ENCODE measurements at regions not wholly inside any gene's neighbourhood (a gene's known extent, or its start where the extent isn't known, plus 50 kb on each side); places are given as distances from the start of the nearest gene placed in this dataset.

DNA sequence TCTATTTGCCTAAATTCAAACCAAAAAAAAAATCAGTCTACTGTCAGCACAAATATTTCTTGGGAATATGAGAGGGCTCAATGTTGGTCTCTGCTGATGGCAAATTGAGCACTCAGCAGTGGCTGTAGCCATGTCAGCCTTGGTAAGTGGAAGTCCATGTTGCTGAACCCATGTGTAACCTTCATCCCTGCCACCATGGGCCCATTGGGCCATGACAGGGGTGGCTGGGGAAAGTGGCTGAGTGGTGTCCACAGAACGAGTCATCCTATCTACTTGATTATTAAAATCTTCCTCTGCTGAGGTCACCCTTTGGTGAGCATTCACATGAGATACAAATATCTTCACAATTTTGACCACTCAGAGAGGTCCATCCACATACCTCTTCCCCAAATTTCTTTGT lies 56.8 kb upstream of the FAM9B start:
- Histone ChIP-seq H2AFZ (ENCODE audit: control insufficient read depth, low read length) (no peak overlapping the region), H3K9ac (ENCODE audit: control insufficient read depth, extremely low read depth, insufficient read depth, low read length) (no peak overlapping the region), H3K79me2 (ENCODE audit: control insufficient read depth, insufficient read depth, low read length) (no peaks in the 10 kb centered on the region), H4K20me1 (ENCODE audit: control insufficient read depth, extremely low read depth, insufficient read depth, low read length) (no peaks in the 10 kb centered on the region), H3K9me1 (ENCODE audit: control insufficient read depth, extremely low read depth, insufficient read depth, low read length) (no peaks in the 10 kb centered on the region), H3K9me3 (ENCODE audit: control insufficient read depth, low read depth, low read length) (no peaks in the 10 kb centered on the region), H3K4me3 (ENCODE audit: control insufficient read depth in 2 of 3, extremely low read depth in 1 of 3, insufficient read depth in 2 of 3, low read depth in 1 of 3, low read length in 3 of 3) (no peak overlapping the region), H3K4me1 (ENCODE audit: control insufficient read depth, extremely low read depth, insufficient read depth, low read length) (no peaks in the 10 kb centered on the region), H3K4me2 (ENCODE audit: control insufficient read depth, extremely low read depth, insufficient read depth, low read depth, low read length) (no peak overlapping the region), H3K27me3 (ENCODE audit: control insufficient read depth, extremely low read depth, insufficient read depth, low read length) (peaks cover 5% of the 10 kb centered on the region), H3K36me3 (ENCODE audit: control insufficient read depth in 2 of 2, extremely low read depth in 1 of 2, insufficient read depth in 2 of 2, low read length in 2 of 2) (no peaks in the 10 kb centered on the region), H3K27ac (ENCODE audit: control insufficient read depth, insufficient read depth, low read length) (no peak overlapping the region)
- FAIRE-seq = no peak
- TF ChIP-seq, protein P1, sequence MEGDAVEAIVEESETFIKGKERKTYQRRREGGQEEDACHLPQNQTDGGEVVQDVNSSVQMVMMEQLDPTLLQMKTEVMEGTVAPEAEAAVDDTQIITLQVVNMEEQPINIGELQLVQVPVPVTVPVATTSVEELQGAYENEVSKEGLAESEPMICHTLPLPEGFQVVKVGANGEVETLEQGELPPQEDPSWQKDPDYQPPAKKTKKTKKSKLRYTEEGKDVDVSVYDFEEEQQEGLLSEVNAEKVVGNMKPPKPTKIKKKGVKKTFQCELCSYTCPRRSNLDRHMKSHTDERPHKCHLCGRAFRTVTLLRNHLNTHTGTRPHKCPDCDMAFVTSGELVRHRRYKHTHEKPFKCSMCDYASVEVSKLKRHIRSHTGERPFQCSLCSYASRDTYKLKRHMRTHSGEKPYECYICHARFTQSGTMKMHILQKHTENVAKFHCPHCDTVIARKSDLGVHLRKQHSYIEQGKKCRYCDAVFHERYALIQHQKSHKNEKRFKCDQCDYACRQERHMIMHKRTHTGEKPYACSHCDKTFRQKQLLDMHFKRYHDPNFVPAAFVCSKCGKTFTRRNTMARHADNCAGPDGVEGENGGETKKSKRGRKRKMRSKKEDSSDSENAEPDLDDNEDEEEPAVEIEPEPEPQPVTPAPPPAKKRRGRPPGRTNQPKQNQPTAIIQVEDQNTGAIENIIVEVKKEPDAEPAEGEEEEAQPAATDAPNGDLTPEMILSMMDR (optimal IDR thresholded peaks at IDR 0.05 in 1 of 3, IDR thresholded peaks at IDR 0.05 in 1 of 3, conservative IDR thresholded peaks at IDR 0.05 in 1 of 3; ENCODE audit: extremely low read depth in 1 of 3, insufficient read depth in 2 of 3, low read length in 3 of 3) = no peak
- TF ChIP-seq EZH2 (IDR thresholded peaks at IDR 0.05; ENCODE audit: low read length) = no peak
- dilution Hi-C loops (cut with MboI; ENCODE audit: extremely low pct_ligation_motif_present, low sequenced_read_pairs) = no loop called here
- no peak for DNase-seq (ENCODE audit: low read depth, low spot score)

DNA sequence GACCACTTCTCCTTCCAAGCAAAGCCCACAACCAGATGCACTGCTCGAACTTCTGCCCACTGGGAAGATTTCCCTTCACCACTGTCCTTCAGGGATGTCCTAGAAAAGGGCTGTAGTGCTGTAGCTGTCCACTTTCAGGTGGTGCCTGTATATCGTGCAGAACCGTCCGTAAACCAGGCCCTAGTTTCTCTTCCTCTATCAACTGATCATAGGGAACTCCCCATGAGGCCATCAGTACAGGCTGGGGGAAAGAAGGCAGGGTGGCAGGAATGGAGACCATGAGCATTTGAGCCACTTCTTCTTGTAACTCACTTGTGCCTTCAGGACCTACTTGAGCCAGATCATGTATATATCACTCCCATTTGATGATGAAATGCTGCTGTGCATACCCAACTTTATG lies 57.3 kb upstream of the FAM9B start:
- H4K20me1 ChIP-seq (ENCODE audit: control insufficient read depth, extremely low read depth, insufficient read depth, low read length) = no peaks in the 10 kb centered on the region
- FAIRE-seq (no peak), DNase-seq (ENCODE audit: low read depth, low spot score) (no peak)
- dilution Hi-C loops (cut with MboI; ENCODE audit: extremely low pct_ligation_motif_present, low sequenced_read_pairs) = no loop called here
- no peak overlapping the region for H2AFZ ChIP-seq (ENCODE audit: control insufficient read depth, low read length)
- no peak overlapping the region for H3K9ac ChIP-seq (ENCODE audit: control insufficient read depth, extremely low read depth, insufficient read depth, low read length)
- H3K27me3 ChIP-seq (ENCODE audit: control insufficient read depth, extremely low read depth, insufficient read depth, low read length) = peaks cover 5% of the 10 kb centered on the region
- no peak overlapping the region for H3K4me2 ChIP-seq (ENCODE audit: control insufficient read depth, extremely low read depth, insufficient read depth, low read depth, low read length)
- no peaks in the 10 kb centered on the region for H3K79me2 ChIP-seq (ENCODE audit: control insufficient read depth, insufficient read depth, low read length)
- TF ChIP-seq EZH2 (IDR thresholded peaks at IDR 0.05; ENCODE audit: low read length) = no peak
- TF ChIP-seq, protein P1 (optimal IDR thresholded peaks at IDR 0.05 in 1 of 3, IDR thresholded peaks at IDR 0.05 in 1 of 3, conservative IDR thresholded peaks at IDR 0.05 in 1 of 3; ENCODE audit: extremely low read depth in 1 of 3, insufficient read depth in 2 of 3, low read length in 3 of 3) = no peak
- no peaks in the 10 kb centered on the region for H3K9me3 ChIP-seq (ENCODE audit: control insufficient read depth, low read depth, low read length)
- no peak overlapping the region for H3K27ac ChIP-seq (ENCODE audit: control insufficient read depth, insufficient read depth, low read length)
- H3K36me3 ChIP-seq (ENCODE audit: control insufficient read depth in 2 of 2, extremely low read depth in 1 of 2, insufficient read depth in 2 of 2, low read length in 2 of 2) = no peaks in the 10 kb centered on the region
- H3K9me1 ChIP-seq (ENCODE audit: control insufficient read depth, extremely low read depth, insufficient read depth, low read length) = no peaks in the 10 kb centered on the region
- no peak overlapping the region for H3K4me3 ChIP-seq (ENCODE audit: control insufficient read depth in 2 of 3, extremely low read depth in 1 of 3, insufficient read depth in 2 of 3, low read depth in 1 of 3, low read length in 3 of 3)
- H3K4me1 ChIP-seq (ENCODE audit: control insufficient read depth, extremely low read depth, insufficient read depth, low read length) = no peaks in the 10 kb centered on the region

All from keratinocyte (primary cell).